Ishikawa (cell line): ENCODE measurements at regions not wholly inside any gene's neighbourhood (a gene's known extent, or its start where the extent isn't known, plus 50 kb on each side); places are given as distances from the start of the nearest gene placed in this dataset.

Experiments
- CEBPB ChIP-seq: IDR thresholded peaks from 2 replicates; pipeline ENCODE4 v1.6.1; 2012
- FOXM1 ChIP-seq: IDR thresholded peaks from 2 replicates; pipeline ENCODE4 v1.6.1; 2012; ENCODE audit warnings: low read depth, borderline replicate concordance
- MAX ChIP-seq: IDR thresholded peaks from 2 replicates; pipeline ENCODE4 v1.6.1; 2012
- RAD21 ChIP-seq: IDR thresholded peaks from 2 replicates; pipeline ENCODE4 v1.6.1; 2012; ENCODE audit warnings: low read depth
- YY1 ChIP-seq: IDR thresholded peaks from 2 replicates; pipeline ENCODE4 v1.6.1; 2012; ENCODE audit warnings: low read depth
- ZBTB7A ChIP-seq: IDR thresholded peaks from 2 replicates; pipeline ENCODE4 v1.6.1; 2012; ENCODE audit warnings: low read depth
- TF ChIP-seq, protein P1 (sequence below): IDR thresholded peaks from 2 replicates; pipeline ENCODE4 v1.6.1; 2012; ENCODE audit warnings: low read depth, mild to moderate bottlenecking
- TF ChIP-seq, protein P2 (sequence below): IDR thresholded peaks from 2 replicates; pipeline ENCODE4 v1.6.1; 2012

GRCh38 chr3:69553888-69554287 is 168.0 kb upstream of the FRMD4B start:
- TF ChIP-seq, protein P1, sequence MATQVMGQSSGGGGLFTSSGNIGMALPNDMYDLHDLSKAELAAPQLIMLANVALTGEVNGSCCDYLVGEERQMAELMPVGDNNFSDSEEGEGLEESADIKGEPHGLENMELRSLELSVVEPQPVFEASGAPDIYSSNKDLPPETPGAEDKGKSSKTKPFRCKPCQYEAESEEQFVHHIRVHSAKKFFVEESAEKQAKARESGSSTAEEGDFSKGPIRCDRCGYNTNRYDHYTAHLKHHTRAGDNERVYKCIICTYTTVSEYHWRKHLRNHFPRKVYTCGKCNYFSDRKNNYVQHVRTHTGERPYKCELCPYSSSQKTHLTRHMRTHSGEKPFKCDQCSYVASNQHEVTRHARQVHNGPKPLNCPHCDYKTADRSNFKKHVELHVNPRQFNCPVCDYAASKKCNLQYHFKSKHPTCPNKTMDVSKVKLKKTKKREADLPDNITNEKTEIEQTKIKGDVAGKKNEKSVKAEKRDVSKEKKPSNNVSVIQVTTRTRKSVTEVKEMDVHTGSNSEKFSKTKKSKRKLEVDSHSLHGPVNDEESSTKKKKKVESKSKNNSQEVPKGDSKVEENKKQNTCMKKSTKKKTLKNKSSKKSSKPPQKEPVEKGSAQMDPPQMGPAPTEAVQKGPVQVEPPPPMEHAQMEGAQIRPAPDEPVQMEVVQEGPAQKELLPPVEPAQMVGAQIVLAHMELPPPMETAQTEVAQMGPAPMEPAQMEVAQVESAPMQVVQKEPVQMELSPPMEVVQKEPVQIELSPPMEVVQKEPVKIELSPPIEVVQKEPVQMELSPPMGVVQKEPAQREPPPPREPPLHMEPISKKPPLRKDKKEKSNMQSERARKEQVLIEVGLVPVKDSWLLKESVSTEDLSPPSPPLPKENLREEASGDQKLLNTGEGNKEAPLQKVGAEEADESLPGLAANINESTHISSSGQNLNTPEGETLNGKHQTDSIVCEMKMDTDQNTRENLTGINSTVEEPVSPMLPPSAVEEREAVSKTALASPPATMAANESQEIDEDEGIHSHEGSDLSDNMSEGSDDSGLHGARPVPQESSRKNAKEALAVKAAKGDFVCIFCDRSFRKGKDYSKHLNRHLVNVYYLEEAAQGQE: no peak
- no peak for TF ChIP-seq CEBPB
- no peak for TF ChIP-seq YY1
- TF ChIP-seq RAD21: no peak
- TF ChIP-seq, protein P2, sequence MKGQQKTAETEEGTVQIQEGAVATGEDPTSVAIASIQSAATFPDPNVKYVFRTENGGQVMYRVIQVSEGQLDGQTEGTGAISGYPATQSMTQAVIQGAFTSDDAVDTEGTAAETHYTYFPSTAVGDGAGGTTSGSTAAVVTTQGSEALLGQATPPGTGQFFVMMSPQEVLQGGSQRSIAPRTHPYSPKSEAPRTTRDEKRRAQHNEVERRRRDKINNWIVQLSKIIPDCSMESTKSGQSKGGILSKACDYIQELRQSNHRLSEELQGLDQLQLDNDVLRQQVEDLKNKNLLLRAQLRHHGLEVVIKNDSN: no peak
- no peak for TF ChIP-seq ZBTB7A
- TF ChIP-seq FOXM1: no peak
- TF ChIP-seq MAX: no peak
